ENCODE measurements at regions not wholly inside any gene's neighbourhood (a gene's known extent, or its start where the extent isn't known, plus 50 kb on each side); places are given as distances from the start of the nearest gene placed in this dataset.
"Not testable (repeated sequence)": the region's sequence is repeated elsewhere in the genome, so short reads cannot be mapped to it uniquely, and the experiment has no call there.

DNA sequence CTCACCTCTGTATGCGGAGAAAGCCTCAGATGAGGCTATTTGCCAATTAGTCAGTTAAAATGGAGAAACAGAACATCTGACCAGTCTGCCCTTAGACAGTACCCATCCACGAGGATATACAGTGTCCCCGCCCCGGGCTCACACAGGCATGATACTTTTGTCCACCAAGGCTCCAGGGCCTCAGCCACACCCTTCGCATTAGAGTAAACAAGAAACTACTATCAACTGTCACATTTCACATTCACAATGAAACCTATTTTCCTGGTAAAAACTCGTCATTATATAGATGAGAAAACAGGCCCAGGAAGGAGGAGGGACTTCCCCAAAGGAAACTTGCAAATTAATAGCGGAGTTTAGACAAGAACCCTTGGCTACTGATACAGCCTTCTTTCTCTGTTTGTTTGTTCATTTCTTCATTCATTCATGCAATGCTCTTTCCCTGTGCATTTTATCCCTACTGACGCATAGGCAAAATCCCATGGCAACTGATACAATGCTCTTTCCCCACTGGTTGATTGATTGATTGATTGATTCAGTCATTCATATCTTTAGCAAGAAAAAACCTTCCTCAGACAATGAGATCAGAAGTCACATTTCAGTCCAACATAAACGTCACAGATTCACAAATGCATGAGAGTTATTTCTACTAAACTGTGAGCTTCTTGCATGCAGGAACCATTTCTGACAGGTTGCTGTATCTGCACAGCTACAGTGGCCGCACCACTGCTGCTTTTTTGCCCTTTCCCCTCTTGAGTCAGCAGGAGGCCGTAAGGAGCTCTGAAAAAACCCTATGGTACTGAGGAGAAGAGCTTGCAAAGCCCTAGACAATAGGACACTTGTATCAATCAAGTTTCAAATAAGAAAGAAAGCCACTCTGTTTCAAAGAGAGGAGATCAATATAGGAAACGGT is 777.1 kb downstream of the RNF144A start:
- TF ChIP-seq, protein P1, sequence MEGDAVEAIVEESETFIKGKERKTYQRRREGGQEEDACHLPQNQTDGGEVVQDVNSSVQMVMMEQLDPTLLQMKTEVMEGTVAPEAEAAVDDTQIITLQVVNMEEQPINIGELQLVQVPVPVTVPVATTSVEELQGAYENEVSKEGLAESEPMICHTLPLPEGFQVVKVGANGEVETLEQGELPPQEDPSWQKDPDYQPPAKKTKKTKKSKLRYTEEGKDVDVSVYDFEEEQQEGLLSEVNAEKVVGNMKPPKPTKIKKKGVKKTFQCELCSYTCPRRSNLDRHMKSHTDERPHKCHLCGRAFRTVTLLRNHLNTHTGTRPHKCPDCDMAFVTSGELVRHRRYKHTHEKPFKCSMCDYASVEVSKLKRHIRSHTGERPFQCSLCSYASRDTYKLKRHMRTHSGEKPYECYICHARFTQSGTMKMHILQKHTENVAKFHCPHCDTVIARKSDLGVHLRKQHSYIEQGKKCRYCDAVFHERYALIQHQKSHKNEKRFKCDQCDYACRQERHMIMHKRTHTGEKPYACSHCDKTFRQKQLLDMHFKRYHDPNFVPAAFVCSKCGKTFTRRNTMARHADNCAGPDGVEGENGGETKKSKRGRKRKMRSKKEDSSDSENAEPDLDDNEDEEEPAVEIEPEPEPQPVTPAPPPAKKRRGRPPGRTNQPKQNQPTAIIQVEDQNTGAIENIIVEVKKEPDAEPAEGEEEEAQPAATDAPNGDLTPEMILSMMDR (IDR thresholded peaks at IDR 0.05), result no peak
- H3K4me3 Mint-ChIP-seq, result no peak overlapping the region
- H3K27ac Mint-ChIP-seq, result no peak overlapping the region

DNA sequence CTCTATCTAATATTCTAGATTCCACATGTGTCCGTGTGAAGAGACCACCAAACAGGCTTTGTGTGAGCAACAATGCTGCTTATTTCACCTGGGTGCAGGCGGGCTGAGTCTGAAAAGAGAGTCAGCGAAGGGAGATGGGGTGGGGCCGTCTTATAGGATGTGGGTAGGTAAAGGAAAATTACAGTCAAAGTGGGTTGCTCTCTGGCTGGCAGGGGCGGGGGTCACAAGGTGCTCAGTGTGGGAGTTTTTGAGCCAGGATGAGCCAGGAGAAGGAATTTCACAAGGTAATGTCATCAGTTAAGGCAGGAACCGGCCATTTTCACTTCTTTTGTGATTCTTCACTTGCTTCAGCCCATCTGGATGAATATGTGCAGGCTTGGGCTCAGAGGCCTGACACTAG is 779.3 kb downstream of the RNF144A start:
- not testable (repeated sequence) for H3K9me3 Mint-ChIP-seq; H3K27me3 Mint-ChIP-seq (ENCODE audit: insufficient read depth); H3K27ac Mint-ChIP-seq; DNase-seq; H3K4me3 Mint-ChIP-seq; H3K36me3 Mint-ChIP-seq (ENCODE audit: low read depth)
- peaks cover 36% of the 10 kb centered on the region for H3K4me1 Mint-ChIP-seq (ENCODE audit: low read depth)

More for the DNA sequence above, 777.1 kb downstream of the RNF144A start:
- peaks cover 32% of the 10 kb centered on the region for H3K4me1 Mint-ChIP-seq (ENCODE audit: low read depth)
- H3K36me3 Mint-ChIP-seq (ENCODE audit: low read depth), result no peaks in the 10 kb centered on the region
- H3K27me3 Mint-ChIP-seq (ENCODE audit: insufficient read depth), result no peaks in the 10 kb centered on the region; the same call in 1 of the 2 replicates
- H3K9me3 Mint-ChIP-seq, result no peaks in the 10 kb centered on the region
- DNase-seq, result no peak

DNA sequence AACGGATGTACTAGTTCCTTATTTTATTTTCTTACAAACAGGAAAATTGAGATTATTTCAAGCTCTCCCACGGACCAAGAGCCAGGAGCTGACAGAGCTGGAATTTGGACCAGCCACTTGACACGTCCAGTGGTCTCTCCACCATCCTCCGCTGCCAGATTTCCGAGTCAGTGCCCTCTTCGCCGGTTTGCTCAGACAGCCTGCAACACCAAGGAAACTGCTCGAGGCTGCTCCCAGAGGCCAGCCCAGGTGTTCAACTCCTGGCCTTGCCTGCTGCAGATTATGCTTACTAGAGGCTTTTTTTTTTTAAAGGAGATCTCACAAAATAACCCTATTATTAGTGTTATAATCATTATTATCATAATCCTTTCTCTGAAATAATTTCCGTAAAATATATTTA is 779.8 kb downstream of the RNF144A start:
- no peak for DNase-seq
- TF ChIP-seq, protein P1 (IDR thresholded peaks at IDR 0.05), result no peak
- Mint-ChIP-seq H3K4me3 (no peak overlapping the region), H3K27me3 (ENCODE audit: insufficient read depth) (no peaks in the 10 kb centered on the region; the same call in 1 of the 2 replicates), H3K36me3 (ENCODE audit: low read depth) (no peaks in the 10 kb centered on the region), H3K4me1 (ENCODE audit: low read depth) (peaks cover 36% of the 10 kb centered on the region), H3K9me3 (no peaks in the 10 kb centered on the region), H3K27ac (no peak overlapping the region)

DNA sequence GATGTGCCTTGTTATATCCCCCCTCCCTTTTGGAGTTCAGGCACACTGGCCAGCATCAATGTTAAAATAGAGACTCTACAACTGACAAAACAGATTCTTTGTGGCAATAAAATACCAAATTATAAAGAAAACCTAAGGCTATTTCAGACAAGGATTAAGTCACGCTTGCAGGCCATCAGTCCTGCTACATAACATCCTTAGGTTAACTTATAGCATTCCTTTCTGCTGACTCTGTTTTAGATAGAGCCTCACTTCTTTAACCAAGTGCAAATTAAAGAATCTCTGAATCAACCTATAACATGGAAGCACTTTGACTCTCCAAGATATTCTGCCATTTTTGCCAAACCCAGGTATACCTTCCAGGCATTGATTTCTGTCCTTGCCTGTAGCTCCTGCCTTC is 784.6 kb downstream of the RNF144A start:
- Mint-ChIP-seq H3K4me1 (ENCODE audit: low read depth) (peaks cover 32% of the 10 kb centered on the region), H3K9me3 (no peaks in the 10 kb centered on the region)
- TF ChIP-seq, protein P1 (IDR thresholded peaks at IDR 0.05), result no peak

DNA sequence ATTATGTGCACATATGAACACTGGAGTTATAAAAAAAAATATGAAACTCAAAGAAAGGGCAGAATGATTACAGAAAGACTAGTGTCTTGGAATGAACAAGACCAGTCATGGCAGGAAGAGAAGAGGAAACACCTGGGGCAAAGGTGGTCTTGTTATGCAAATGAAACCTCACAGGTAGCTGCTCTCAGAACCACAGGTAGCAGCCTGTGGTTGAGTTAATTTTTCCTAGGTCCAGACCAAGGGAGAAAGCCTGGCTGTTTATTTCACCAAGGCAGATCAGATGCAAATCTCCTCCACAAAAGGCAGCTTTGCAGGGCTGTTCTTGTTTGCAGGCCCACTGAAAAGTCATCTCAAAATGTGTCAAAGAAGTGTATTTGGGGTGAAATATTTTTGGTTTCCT is 785.8 kb downstream of the RNF144A start:
- no peak overlapping the region for H3K27ac Mint-ChIP-seq
- TF ChIP-seq, protein P1 (IDR thresholded peaks at IDR 0.05), result no peak
- no peak for DNase-seq
- H3K9me3 Mint-ChIP-seq, result no peaks in the 10 kb centered on the region
- H3K36me3 Mint-ChIP-seq (ENCODE audit: low read depth), result no peaks in the 10 kb centered on the region
- no peaks in the 10 kb centered on the region; the same call in 1 of the 2 replicates for H3K27me3 Mint-ChIP-seq (ENCODE audit: insufficient read depth)
- peaks cover 45% of the 10 kb centered on the region for H3K4me1 Mint-ChIP-seq (ENCODE audit: low read depth)
- H3K4me3 Mint-ChIP-seq, result no peak overlapping the region

More for the DNA sequence above, 784.6 kb downstream of the RNF144A start:
- Mint-ChIP-seq H3K36me3 (ENCODE audit: low read depth) (no peaks in the 10 kb centered on the region), H3K4me3 (no peak overlapping the region), H3K27me3 (ENCODE audit: insufficient read depth) (no peaks in the 10 kb centered on the region; the same call in 1 of the 2 replicates), H3K27ac (no peak overlapping the region)
- no peak for DNase-seq

DNA sequence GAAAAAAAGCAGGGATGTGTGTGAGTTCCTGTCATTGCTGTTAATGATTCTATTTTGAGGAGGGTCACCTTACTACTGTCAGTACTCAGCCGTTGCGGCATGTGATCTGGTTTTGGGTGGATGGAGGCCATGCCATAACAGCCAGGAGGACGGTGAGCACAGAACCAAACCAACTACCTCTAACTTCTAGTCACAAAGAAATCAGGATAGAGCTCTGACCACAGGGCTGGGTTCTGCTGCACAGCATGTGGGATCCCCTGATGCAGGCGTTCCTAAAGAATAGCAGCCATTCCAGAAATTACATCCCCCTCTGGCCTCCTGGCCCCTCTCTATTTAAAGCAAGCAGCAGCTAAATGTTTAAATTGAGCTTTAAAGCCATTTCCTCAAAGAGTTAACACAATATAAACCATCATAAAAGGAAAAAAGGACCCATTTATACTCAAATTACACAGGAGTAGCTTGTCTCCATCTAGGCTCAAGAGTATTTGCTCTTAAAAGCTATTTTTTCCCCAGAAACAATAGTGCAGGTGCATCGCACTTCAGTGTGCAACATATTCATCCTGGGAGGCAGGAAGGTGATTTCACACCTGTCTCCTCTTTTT is 786.4 kb downstream of the RNF144A start:
- H3K27me3 Mint-ChIP-seq (ENCODE audit: insufficient read depth), result no peaks in the 10 kb centered on the region; the same call in 1 of the 2 replicates
- no peak overlapping the region for H3K4me3 Mint-ChIP-seq
- DNase-seq, result no peak
- H3K27ac Mint-ChIP-seq, result no peak overlapping the region
- no peaks in the 10 kb centered on the region for H3K36me3 Mint-ChIP-seq (ENCODE audit: low read depth)
- TF ChIP-seq, protein P1 (IDR thresholded peaks at IDR 0.05), result no peak
- H3K4me1 Mint-ChIP-seq (ENCODE audit: low read depth), result peaks cover 51% of the 10 kb centered on the region
- H3K9me3 Mint-ChIP-seq, result no peaks in the 10 kb centered on the region

Data from HFFc6 (cell line).